ENCODE measurements at regions not wholly inside any gene's neighbourhood (a gene's known extent, or its start where the extent isn't known, plus 50 kb on each side); places are given as distances from the start of the nearest gene placed in this dataset.
"Not testable (repeated sequence)": the region's sequence is repeated elsewhere in the genome, so short reads cannot be mapped to it uniquely, and the experiment has no call there.

DNA sequence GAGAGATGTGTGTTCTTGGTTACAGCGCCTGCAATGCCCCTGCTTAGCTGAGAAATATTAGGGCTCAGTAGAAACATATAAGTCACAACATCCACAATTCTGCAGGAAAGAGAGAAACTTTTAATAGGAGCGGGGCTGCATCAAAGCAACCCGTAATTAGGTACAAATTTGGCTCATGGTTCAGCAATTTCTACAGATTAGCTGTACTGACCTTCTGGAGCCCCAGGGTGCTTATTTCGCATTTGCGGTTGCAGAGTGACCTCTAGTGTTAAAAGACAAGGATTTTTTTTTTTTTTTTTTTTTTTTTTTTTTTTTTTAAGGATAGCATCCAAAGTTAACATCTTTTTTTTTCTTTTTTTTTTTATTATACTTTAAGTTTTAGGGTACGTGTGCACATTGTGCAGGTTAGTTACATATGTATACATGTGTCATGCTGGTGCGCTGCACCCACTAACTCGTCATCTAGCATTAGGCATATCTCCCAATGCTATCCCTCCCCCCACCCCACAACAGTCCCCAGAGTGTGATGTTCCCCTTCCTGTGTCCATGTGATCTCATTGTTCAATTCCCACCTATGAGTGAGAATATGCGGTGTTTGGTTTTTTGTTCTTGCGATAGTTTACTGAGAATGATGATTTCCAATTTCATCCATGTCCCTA, 334.7 kb downstream of the ARRDC4 start:
- CTCF ChIA-PET, result interaction anchor here (0.7 to 2.0 kb wide), 4 partner anchors 16 to 388 kb away, joined by 3 to 6 read pairs (median 4); no protein-coding TSS in a partner anchor
- TF ChIP-seq CTCF (IDR thresholded peaks at IDR 0.05; ENCODE audit: control extremely low read depth, extremely low read depth, low read depth, missing control alignments), result peak; percentile 3
- POLR2A ChIA-PET, result not testable (repeated sequence)
- DNase-seq (ENCODE audit: extremely low spot score), result peak; percentile 41

DNA sequence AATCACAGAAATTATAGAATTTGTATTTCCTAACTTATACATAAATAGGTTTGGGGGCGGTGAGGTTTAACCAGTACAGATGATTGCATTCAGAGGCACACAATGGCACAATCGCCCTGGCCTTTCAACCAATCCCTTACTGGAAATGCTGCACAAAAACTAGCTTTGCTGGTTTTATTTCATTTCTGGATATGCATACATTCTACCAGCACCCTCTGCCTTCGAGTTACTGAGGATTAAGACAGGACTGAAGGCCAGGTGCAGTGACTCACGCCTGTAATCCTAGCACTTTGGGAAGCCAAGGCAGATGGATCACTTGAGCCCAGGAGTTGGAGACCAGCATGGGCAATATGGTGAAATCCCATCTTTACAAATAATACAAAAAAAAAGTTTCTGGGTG, 336.1 kb downstream of the ARRDC4 start:
- ChIA-PET POLR2A (no interaction called here), CTCF (interaction anchor here (0.7 to 2.0 kb wide), 5 partner anchors 11 to 393 kb away, joined by 3 to 4 read pairs (median 3); no protein-coding TSS in a partner anchor)
- no peak for DNase-seq (ENCODE audit: extremely low spot score)
- no peak for TF ChIP-seq CTCF (IDR thresholded peaks at IDR 0.05; ENCODE audit: control extremely low read depth, extremely low read depth, low read depth, missing control alignments)

DNA sequence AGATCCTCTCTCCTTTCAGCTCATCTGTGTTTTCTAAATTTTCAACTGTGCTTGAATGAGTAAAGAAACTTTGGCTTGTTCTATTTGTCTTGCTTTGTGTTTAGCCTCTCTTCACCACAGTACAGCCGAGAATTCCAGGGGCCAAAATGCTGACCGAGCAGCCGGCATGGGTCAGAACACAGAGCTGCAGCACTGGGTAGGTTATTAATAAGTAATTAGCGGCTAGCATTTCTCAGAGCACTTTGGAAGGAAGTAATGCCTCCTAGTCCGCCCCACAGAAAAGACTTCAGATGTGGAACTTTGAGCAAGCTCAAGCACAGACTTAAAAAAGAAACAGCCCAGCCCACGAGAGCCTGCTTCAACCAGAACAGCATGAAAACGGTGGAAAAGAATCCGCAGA, 343.9 kb downstream of the ARRDC4 start:
- CTCF ChIA-PET, result interaction anchor here (2.2 kb wide), 1 partner anchor 7 kb away, joined by 8 read pairs; no protein-coding TSS in a partner anchor
- POLR2A ChIA-PET, result no interaction called here
- TF ChIP-seq CTCF (IDR thresholded peaks at IDR 0.05; ENCODE audit: control extremely low read depth, extremely low read depth, low read depth, missing control alignments), result no peak
- DNase-seq (ENCODE audit: extremely low spot score), result no peak

- POLR2A ChIA-PET, result no interaction called here
- CTCF ChIA-PET, result interaction anchor here (0.7 to 2.1 kb wide), 6 partner anchors 10 to 120 kb away, joined by 3 to 7 read pairs (median 6); no protein-coding TSS in a partner anchor
- DNase-seq (ENCODE audit: extremely low spot score), result no peak
- no peak for TF ChIP-seq CTCF (IDR thresholded peaks at IDR 0.05; ENCODE audit: control extremely low read depth, extremely low read depth, low read depth, missing control alignments)
Observed at GRCh38 chr15:98308117-98308516, 340.2 kb upstream of the IGF1R start.

- peak; percentile 78 for TF ChIP-seq CTCF (IDR thresholded peaks at IDR 0.05; ENCODE audit: control extremely low read depth, extremely low read depth, low read depth, missing control alignments)
- DNase-seq (ENCODE audit: extremely low spot score), result peak; percentile 63
- CTCF ChIA-PET, result interaction anchor here (0.8 to 3.7 kb wide), 25 partner anchors 9 to 125 kb away, joined by 3 to 45 read pairs (median 4); no protein-coding TSS in a partner anchor
- POLR2A ChIA-PET, result no interaction called here
Observed at GRCh38 chr15:98311566-98312188, 336.7 kb upstream of the IGF1R start.

- TF ChIP-seq CTCF (IDR thresholded peaks at IDR 0.05; ENCODE audit: control extremely low read depth, extremely low read depth, low read depth, missing control alignments), result no peak
- DNase-seq (ENCODE audit: extremely low spot score), result no peak
- CTCF ChIA-PET, result interaction anchor here (0.9 to 3.7 kb wide), 5 partner anchors 9 to 115 kb away, joined by 3 to 45 read pairs (median 4); no protein-coding TSS in a partner anchor
- POLR2A ChIA-PET, result no interaction called here
Observed at GRCh38 chr15:98312913-98313312, 335.4 kb upstream of the IGF1R start.

Data from GM10248 (cell line).